Activated T-cell treated with anti-CD3 and anti-CD28 coated beads, Interleukin-2, amount 50 U/mL, for 24 hours (primary cell): ENCODE measurements at regions not wholly inside any gene's neighbourhood (a gene's known extent, or its start where the extent isn't known, plus 50 kb on each side); places are given as distances from the start of the nearest gene placed in this dataset.
A peak's percentile ranks its signal among the peaks of the same experiment; 100 is the strongest.
"Not testable (repeated sequence)": the region's sequence is repeated elsewhere in the genome, so short reads cannot be mapped to it uniquely, and the experiment has no call there.

Experiments
- DNase-seq: peaks from one replicate; pipeline ENCODE4 v3.0.0-alpha.2; 2020
- H3K27ac Mint-ChIP-seq: 2 replicates; pipeline ENCODE4 v1.8.0; 2020; ENCODE audit warnings: mild to moderate bottlenecking, mixed read lengths
- H3K27me3 Mint-ChIP-seq: 2 replicates; pipeline ENCODE4 v1.8.0; 2020; ENCODE audit warnings: mixed read lengths
- H3K36me3 Mint-ChIP-seq: 2 replicates; pipeline ENCODE4 v1.8.0; 2020; ENCODE audit warnings: low read depth, mixed read lengths
- H3K4me1 Mint-ChIP-seq: 2 replicates; pipeline ENCODE4 v1.8.0; 2020; ENCODE audit warnings: low read depth, mixed read lengths
- H3K4me3 Mint-ChIP-seq: 2 replicates; pipeline ENCODE4 v1.8.0; 2020; ENCODE audit warnings: mild to moderate bottlenecking, moderate library complexity, mixed read lengths
- H3K9me3 Mint-ChIP-seq: 2 replicates; pipeline ENCODE4 v1.8.0; 2020; ENCODE audit warnings: mixed read lengths

GRCh38 chr3:197618408-197618807 lies 62.6 kb upstream of the BDH1 start:
- not testable (repeated sequence) for H3K4me3 Mint-ChIP-seq, H3K27me3 Mint-ChIP-seq, H3K27ac Mint-ChIP-seq, DNase-seq
- peaks cover 11% of the 10 kb centered on the region for H3K4me1 Mint-ChIP-seq
- H3K36me3 Mint-ChIP-seq: peaks cover 79% of the 10 kb centered on the region
- peaks cover 19% of the 10 kb centered on the region for H3K9me3 Mint-ChIP-seq

- Mint-ChIP-seq H3K36me3 (peaks cover 87% of the 10 kb centered on the region), H3K4me3 (no peak overlapping the region)
These were observed 59.7 kb upstream of the BDH1 start for GRCh38 chr3:197615430-197615829.

GRCh38 chr3:197614134-197614533 lies 58.4 kb upstream of the BDH1 start:
- peaks cover 19% of the 10 kb centered on the region for H3K9me3 Mint-ChIP-seq
- not testable (repeated sequence) for DNase-seq, H3K4me3 Mint-ChIP-seq, H3K27me3 Mint-ChIP-seq
- H3K4me1 Mint-ChIP-seq: peaks cover 25% of the 10 kb centered on the region
- H3K36me3 Mint-ChIP-seq: peaks cover 86% of the 10 kb centered on the region
- H3K27ac Mint-ChIP-seq: peak overlapping the region; percentile 93

More at GRCh38 chr3:197615430-197615829, 59.7 kb upstream of the BDH1 start:
- DNase-seq: no peak
- peaks cover 21% of the 10 kb centered on the region for H3K4me1 Mint-ChIP-seq
- no peaks in the 10 kb centered on the region for H3K27me3 Mint-ChIP-seq
- peaks cover 19% of the 10 kb centered on the region for H3K9me3 Mint-ChIP-seq
- H3K27ac Mint-ChIP-seq: no peak overlapping the region

- peaks cover 87% of the 10 kb centered on the region for H3K36me3 Mint-ChIP-seq
- peak overlapping the region; percentile 93 for H3K27ac Mint-ChIP-seq
- no peaks in the 10 kb centered on the region for H3K27me3 Mint-ChIP-seq
- peaks cover 25% of the 10 kb centered on the region for H3K4me1 Mint-ChIP-seq
- H3K9me3 Mint-ChIP-seq: peaks cover 19% of the 10 kb centered on the region
- H3K4me3 Mint-ChIP-seq: peak overlapping the region; percentile 23
- DNase-seq: no peak
These were observed 57.4 kb upstream of the BDH1 start for GRCh38 chr3:197613199-197613598.

- peaks cover 89% of the 10 kb centered on the region for H3K36me3 Mint-ChIP-seq
- H3K27ac Mint-ChIP-seq: no peak overlapping the region
- DNase-seq: no peak
- H3K4me3 Mint-ChIP-seq: no peak overlapping the region
- H3K4me1 Mint-ChIP-seq: peaks cover 25% of the 10 kb centered on the region
- H3K27me3 Mint-ChIP-seq: no peaks in the 10 kb centered on the region
- H3K9me3 Mint-ChIP-seq: peaks cover 14% of the 10 kb centered on the region
These were observed 55.5 kb upstream of the BDH1 start for GRCh38 chr3:197611255-197611654.

- Mint-ChIP-seq H3K4me1 (peaks cover 9% of the 10 kb centered on the region), H3K9me3 (no peaks in the 10 kb centered on the region), H3K27me3 (no peaks in the 10 kb centered on the region), H3K36me3 (peaks cover 62% of the 10 kb centered on the region), H3K4me3 (no peak overlapping the region), H3K27ac (no peak overlapping the region)
- DNase-seq: no peak
These were observed 50.7 kb upstream of the BDH1 start for GRCh38 chr3:197606468-197606867.
